ENCODE measurements at regions not wholly inside any gene's neighbourhood (a gene's known extent, or its start where the extent isn't known, plus 50 kb on each side); places are given as distances from the start of the nearest gene placed in this dataset.

- TF ChIP-seq CTCF (conservative IDR thresholded peaks at IDR 0.05; ENCODE audit: low read depth, low read length) (no peak), POLR2A (IDR thresholded peaks at IDR 0.05; ENCODE audit: low read depth, low read length) (no peak), USF2 (IDR thresholded peaks at IDR 0.05; ENCODE audit: low read depth, low read length) (no peak), RAD21 (IDR thresholded peaks at IDR 0.05; ENCODE audit: low read length) (no peak), MAZ (IDR thresholded peaks at IDR 0.05; ENCODE audit: borderline replicate concordance, low read depth, low read length) (no peak)
These were observed 489.8 kb upstream of the GOLIM4 start for GRCh38 chr3:168585544-168585943.
